ENCODE measurements at regions not wholly inside any gene's neighbourhood (a gene's known extent, or its start where the extent isn't known, plus 50 kb on each side); places are given as distances from the start of the nearest gene placed in this dataset.

- H3K27ac Mint-ChIP-seq = no peak overlapping the region
- peaks cover 3% of the 10 kb centered on the region for H3K9me3 Mint-ChIP-seq
- ATAC-seq (no peak), DNase-seq (ENCODE audit: low spot score) (no peak)
- H3K4me3 Mint-ChIP-seq = no peak overlapping the region
- H3K27me3 Mint-ChIP-seq = peaks cover 37 to 67% of the 10 kb centered on the region in 2 donors
- no peaks in the 10 kb centered on the region for H3K36me3 Mint-ChIP-seq
- H3K4me1 Mint-ChIP-seq (ENCODE audit: low read depth in 2 of 2) = no peaks in the 10 kb centered on the region
These were observed 59.0 kb downstream of the RPS29 start for GRCh38 chr14:49527221-49527620.

GRCh38 chr14:49526101-49526500 lies 60.1 kb downstream of the RPS29 start:
- H3K9me3 Mint-ChIP-seq = no peaks in the 10 kb centered on the region
- no peak overlapping the region for H3K4me3 Mint-ChIP-seq
- no peaks in the 10 kb centered on the region for H3K36me3 Mint-ChIP-seq
- ATAC-seq = no peak
- H3K27me3 Mint-ChIP-seq = peaks cover 31 to 61% of the 10 kb centered on the region in 2 donors
- no peaks in the 10 kb centered on the region for H3K4me1 Mint-ChIP-seq (ENCODE audit: low read depth in 2 of 2)
- DNase-seq (ENCODE audit: low spot score) = no peak
- no peak overlapping the region for H3K27ac Mint-ChIP-seq

- no peaks in the 10 kb centered on the region for H3K9me3 Mint-ChIP-seq
- DNase-seq (ENCODE audit: low spot score) (no peak), ATAC-seq (no peak)
- peaks cover 11 to 15% of the 10 kb centered on the region in 2 donors for H3K27me3 Mint-ChIP-seq
- no peak overlapping the region for H3K4me3 Mint-ChIP-seq
- H3K4me1 Mint-ChIP-seq (ENCODE audit: low read depth in 2 of 2) = no peaks in the 10 kb centered on the region
- no peak overlapping the region for H3K27ac Mint-ChIP-seq
- H3K36me3 Mint-ChIP-seq = no peaks in the 10 kb centered on the region
These were observed 69.9 kb downstream of the RPS29 start for GRCh38 chr14:49516286-49516685.

GRCh38 chr14:49512571-49512970 lies 73.6 kb downstream of the RPS29 start:
- Mint-ChIP-seq H3K9me3 (no peaks in the 10 kb centered on the region), H3K27me3 (peaks cover 6 to 9% of the 10 kb centered on the region in 2 donors), H3K4me3 (no peak overlapping the region), H3K4me1 (ENCODE audit: low read depth in 2 of 2) (no peaks in the 10 kb centered on the region), H3K36me3 (no peaks in the 10 kb centered on the region), H3K27ac (no peak overlapping the region)
- DNase-seq (ENCODE audit: low spot score) (no peak), ATAC-seq (no peak)

- H3K4me3 Mint-ChIP-seq = no peak overlapping the region
- H3K27me3 Mint-ChIP-seq = peaks cover 2 to 7% of the 10 kb centered on the region in 2 donors
- no peaks in the 10 kb centered on the region for H3K9me3 Mint-ChIP-seq
- no peaks in the 10 kb centered on the region for H3K4me1 Mint-ChIP-seq (ENCODE audit: low read depth in 2 of 2)
- no peak for DNase-seq (ENCODE audit: low spot score)
- H3K27ac Mint-ChIP-seq = no peak overlapping the region
- ATAC-seq = no peak
- no peaks in the 10 kb centered on the region for H3K36me3 Mint-ChIP-seq
These were observed 74.0 kb downstream of the RPS29 start for GRCh38 chr14:49512147-49512551.

GRCh38 chr14:49508124-49508523 lies 78.1 kb downstream of the RPS29 start:
- ATAC-seq = no peak
- Mint-ChIP-seq H3K4me3 (no peak overlapping the region), H3K4me1 (ENCODE audit: low read depth in 2 of 2) (no peaks in the 10 kb centered on the region), H3K27me3 (peaks cover 6 to 14% of the 10 kb centered on the region in 2 donors), H3K27ac (no peak overlapping the region), H3K36me3 (no peaks in the 10 kb centered on the region), H3K9me3 (no peaks in the 10 kb centered on the region)
- no peak for DNase-seq (ENCODE audit: low spot score)

GRCh38 chr14:49506650-49507049 lies 79.5 kb downstream of the RPS29 start:
- Mint-ChIP-seq H3K27me3 (peaks cover 10 to 20% of the 10 kb centered on the region in 2 donors), H3K4me3 (no peak overlapping the region), H3K9me3 (no peaks in the 10 kb centered on the region), H3K27ac (no peak overlapping the region), H3K4me1 (ENCODE audit: low read depth in 2 of 2) (peaks cover 0 to 3% of the 10 kb centered on the region in 2 donors), H3K36me3 (no peaks in the 10 kb centered on the region)
- ATAC-seq (no peak), DNase-seq (ENCODE audit: low spot score) (no peak)

- no peak for ATAC-seq
- peaks cover 13 to 31% of the 10 kb centered on the region in 2 donors for H3K27me3 Mint-ChIP-seq
- peaks cover 0 to 3% of the 10 kb centered on the region in 2 donors for H3K4me1 Mint-ChIP-seq (ENCODE audit: low read depth in 2 of 2)
- no peak overlapping the region for H3K4me3 Mint-ChIP-seq
- no peak for DNase-seq (ENCODE audit: low spot score)
- no peaks in the 10 kb centered on the region for H3K36me3 Mint-ChIP-seq
- no peaks in the 10 kb centered on the region for H3K9me3 Mint-ChIP-seq
- no peak overlapping the region for H3K27ac Mint-ChIP-seq
These were observed 81.0 kb downstream of the RPS29 start for GRCh38 chr14:49505041-49505766.

GRCh38 chr14:49497725-49498348 lies 88.3 kb downstream of the RPS29 start:
- Mint-ChIP-seq H3K36me3 (no peaks in the 10 kb centered on the region), H3K9me3 (no peaks in the 10 kb centered on the region), H3K4me3 (no peak overlapping the region), H3K27ac (no peak overlapping the region), H3K4me1 (ENCODE audit: low read depth in 2 of 2) (peaks cover 0 to 3% of the 10 kb centered on the region in 2 donors), H3K27me3 (peaks cover 15 to 31% of the 10 kb centered on the region in 2 donors)
- ATAC-seq (peak; percentile 57 to 62), DNase-seq (ENCODE audit: low spot score) (no peak)

GRCh38 chr14:49497267-49497666 lies 88.9 kb downstream of the RPS29 start:
- no peak overlapping the region for H3K27ac Mint-ChIP-seq
- H3K9me3 Mint-ChIP-seq = no peaks in the 10 kb centered on the region
- H3K36me3 Mint-ChIP-seq = no peaks in the 10 kb centered on the region
- H3K27me3 Mint-ChIP-seq = peaks cover 15 to 31% of the 10 kb centered on the region in 2 donors
- ATAC-seq = no peak
- peaks cover 0 to 3% of the 10 kb centered on the region in 2 donors for H3K4me1 Mint-ChIP-seq (ENCODE audit: low read depth in 2 of 2)
- no peak for DNase-seq (ENCODE audit: low spot score)
- H3K4me3 Mint-ChIP-seq = no peak overlapping the region

GRCh38 chr14:49494836-49495235 lies 91.3 kb downstream of the RPS29 start:
- Mint-ChIP-seq H3K27me3 (peaks cover 7 to 15% of the 10 kb centered on the region in 2 donors), H3K27ac (no peak overlapping the region), H3K9me3 (no peaks in the 10 kb centered on the region), H3K36me3 (no peaks in the 10 kb centered on the region), H3K4me3 (no peak overlapping the region), H3K4me1 (ENCODE audit: low read depth in 2 of 2) (no peaks in the 10 kb centered on the region)
- no peak for DNase-seq (ENCODE audit: low spot score)
- ATAC-seq = no peak

- Mint-ChIP-seq H3K27ac (no peak overlapping the region), H3K4me1 (ENCODE audit: low read depth in 2 of 2) (no peaks in the 10 kb centered on the region), H3K9me3 (no peaks in the 10 kb centered on the region), H3K36me3 (no peaks in the 10 kb centered on the region), H3K27me3 (peaks cover 6 to 18% of the 10 kb centered on the region in 2 donors), H3K4me3 (no peak overlapping the region)
- DNase-seq (ENCODE audit: low spot score) = no peak
- ATAC-seq = no peak
These were observed 92.6 kb downstream of the RPS29 start for GRCh38 chr14:49493557-49493956.

- no peak for DNase-seq (ENCODE audit: low spot score)
- ATAC-seq = no peak
- Mint-ChIP-seq H3K27ac (no peak overlapping the region), H3K36me3 (no peaks in the 10 kb centered on the region), H3K4me1 (ENCODE audit: low read depth in 2 of 2) (no peaks in the 10 kb centered on the region), H3K9me3 (no peaks in the 10 kb centered on the region), H3K27me3 (peaks cover 7 to 21% of the 10 kb centered on the region in 2 donors), H3K4me3 (no peak overlapping the region)
These were observed 94.0 kb downstream of the RPS29 start for GRCh38 chr14:49492151-49492550.

- DNase-seq (ENCODE audit: low spot score) = no peak
- H3K4me1 Mint-ChIP-seq (ENCODE audit: low read depth in 2 of 2) = no peaks in the 10 kb centered on the region
- H3K27ac Mint-ChIP-seq = no peak overlapping the region
- H3K4me3 Mint-ChIP-seq = no peak overlapping the region
- H3K9me3 Mint-ChIP-seq = no peaks in the 10 kb centered on the region
- peaks cover 12 to 33% of the 10 kb centered on the region in 2 donors for H3K27me3 Mint-ChIP-seq
- no peaks in the 10 kb centered on the region for H3K36me3 Mint-ChIP-seq
- ATAC-seq = no peak
These were observed 96.8 kb downstream of the RPS29 start for GRCh38 chr14:49489341-49489740.
